ENCODE measurements at regions not wholly inside any gene's neighbourhood (a gene's known extent, or its start where the extent isn't known, plus 50 kb on each side); places are given as distances from the start of the nearest gene placed in this dataset.

- in situ Hi-C loops (cut with HindIII; ENCODE audit: low pct_unique_long_range_greater_than_20kb, low sequenced_read_pairs) = no loop called here
- DNase-seq (ENCODE audit: low read depth) = no peak
Observed at GRCh38 chr2:6525475-6525964, 340.2 kb downstream of the CMPK2 start.

- in situ Hi-C loops (cut with HindIII; ENCODE audit: low pct_unique_long_range_greater_than_20kb, low sequenced_read_pairs) = no loop called here
- peak; percentile 44 for DNase-seq (ENCODE audit: low read depth)
Observed at GRCh38 chr2:6526093-6526824, 339.4 kb downstream of the CMPK2 start.

GRCh38 chr2:6531304-6531703, 334.4 kb downstream of the CMPK2 start:
- in situ Hi-C loops (cut with HindIII; ENCODE audit: low pct_unique_long_range_greater_than_20kb, low sequenced_read_pairs) = no loop called here
- no peak for DNase-seq (ENCODE audit: low read depth)

GRCh38 chr2:6535572-6535971, 330.1 kb downstream of the CMPK2 start:
- DNase-seq (ENCODE audit: low read depth) = no peak
- in situ Hi-C loops (cut with HindIII; ENCODE audit: low pct_unique_long_range_greater_than_20kb, low sequenced_read_pairs) = no loop called here

GRCh38 chr2:6538607-6539006, 327.1 kb downstream of the CMPK2 start:
- no peak for DNase-seq (ENCODE audit: low read depth)
- in situ Hi-C loops (cut with HindIII; ENCODE audit: low pct_unique_long_range_greater_than_20kb, low sequenced_read_pairs) = no loop called here

GRCh38 chr2:6545336-6545735, 320.4 kb downstream of the CMPK2 start:
- DNase-seq (ENCODE audit: low read depth) = no peak
- in situ Hi-C loops (cut with HindIII; ENCODE audit: low pct_unique_long_range_greater_than_20kb, low sequenced_read_pairs) = no loop called here

- in situ Hi-C loops (cut with HindIII; ENCODE audit: low pct_unique_long_range_greater_than_20kb, low sequenced_read_pairs) = no loop called here
Observed at GRCh38 chr2:6545795-6546194, 319.9 kb downstream of the CMPK2 start.

GRCh38 chr2:6554466-6554865, 311.2 kb downstream of the CMPK2 start:
- no peak for DNase-seq (ENCODE audit: low read depth)
- in situ Hi-C loops (cut with HindIII; ENCODE audit: low pct_unique_long_range_greater_than_20kb, low sequenced_read_pairs) = no loop called here

More at GRCh38 chr2:6545795-6546194, 319.9 kb downstream of the CMPK2 start:
- DNase-seq (ENCODE audit: low read depth) = no peak

GRCh38 chr2:6556755-6557154, 309.0 kb downstream of the CMPK2 start:
- peak; percentile 52 for DNase-seq (ENCODE audit: low read depth)
- in situ Hi-C loops (cut with HindIII; ENCODE audit: low pct_unique_long_range_greater_than_20kb, low sequenced_read_pairs) = no loop called here

GRCh38 chr2:6557737-6558136, 308.0 kb downstream of the CMPK2 start:
- no peak for DNase-seq (ENCODE audit: low read depth)
- in situ Hi-C loops (cut with HindIII; ENCODE audit: low pct_unique_long_range_greater_than_20kb, low sequenced_read_pairs) = no loop called here

GRCh38 chr2:6562771-6563170, 302.9 kb downstream of the CMPK2 start:
- DNase-seq (ENCODE audit: low read depth) = no peak
- in situ Hi-C loops (cut with HindIII; ENCODE audit: low pct_unique_long_range_greater_than_20kb, low sequenced_read_pairs) = no loop called here

- DNase-seq (ENCODE audit: low read depth) = no peak
- in situ Hi-C loops (cut with HindIII; ENCODE audit: low pct_unique_long_range_greater_than_20kb, low sequenced_read_pairs) = no loop called here
Observed at GRCh38 chr2:6564326-6564725, 301.4 kb downstream of the CMPK2 start.

GRCh38 chr2:6574121-6574520, 291.6 kb downstream of the CMPK2 start:
- in situ Hi-C loops (cut with HindIII; ENCODE audit: low pct_unique_long_range_greater_than_20kb, low sequenced_read_pairs) = no loop called here
- DNase-seq (ENCODE audit: low read depth) = no peak

GRCh38 chr2:6576302-6576701, 289.4 kb downstream of the CMPK2 start:
- in situ Hi-C loops (cut with HindIII; ENCODE audit: low pct_unique_long_range_greater_than_20kb, low sequenced_read_pairs) = no loop called here
- no peak for DNase-seq (ENCODE audit: low read depth)

- no peak for DNase-seq (ENCODE audit: low read depth)
- in situ Hi-C loops (cut with HindIII; ENCODE audit: low pct_unique_long_range_greater_than_20kb, low sequenced_read_pairs) = no loop called here
Observed at GRCh38 chr2:6577960-6578359, 287.7 kb downstream of the CMPK2 start.

GRCh38 chr2:6578416-6578815, 287.3 kb downstream of the CMPK2 start:
- no peak for DNase-seq (ENCODE audit: low read depth)
- in situ Hi-C loops (cut with HindIII; ENCODE audit: low pct_unique_long_range_greater_than_20kb, low sequenced_read_pairs) = no loop called here

- in situ Hi-C loops (cut with HindIII; ENCODE audit: low pct_unique_long_range_greater_than_20kb, low sequenced_read_pairs) = no loop called here
- DNase-seq (ENCODE audit: low read depth) = no peak
Observed at GRCh38 chr2:6579281-6579680, 286.4 kb downstream of the CMPK2 start.

GRCh38 chr2:6580982-6581381, 284.7 kb downstream of the CMPK2 start:
- in situ Hi-C loops (cut with HindIII; ENCODE audit: low pct_unique_long_range_greater_than_20kb, low sequenced_read_pairs) = no loop called here
- peak; percentile 19 for DNase-seq (ENCODE audit: low read depth)

GRCh38 chr2:6589150-6589549, 276.6 kb downstream of the CMPK2 start:
- in situ Hi-C loops (cut with HindIII; ENCODE audit: low pct_unique_long_range_greater_than_20kb, low sequenced_read_pairs) = no loop called here
- no peak for DNase-seq (ENCODE audit: low read depth)

GRCh38 chr2:6590442-6590841, 275.3 kb downstream of the CMPK2 start:
- in situ Hi-C loops (cut with HindIII; ENCODE audit: low pct_unique_long_range_greater_than_20kb, low sequenced_read_pairs) = no loop called here

More at GRCh38 chr2:6590442-6590841, 275.3 kb downstream of the CMPK2 start:
- DNase-seq (ENCODE audit: low read depth) = no peak
